HEK293 (cell line): ENCODE measurements at regions not wholly inside any gene's neighbourhood (a gene's known extent, or its start where the extent isn't known, plus 50 kb on each side); places are given as distances from the start of the nearest gene placed in this dataset.

Experiments used
- GLI2 ChIP-seq: fragments of 450-650 bp; formaldehyde crosslinking; IDR thresholded peaks from 2 replicates; pipeline ENCODE4; 2017; ENCODE audit warnings: missing biosample characterization, missing genetic modification characterization, low read depth, borderline replicate concordance
- KLF1 ChIP-seq: fragments of 450-650 bp; formaldehyde crosslinking; IDR thresholded peaks from 2 replicates; pipeline ENCODE4 v1.5.1; 2016; ENCODE audit warnings: missing biosample characterization, missing genetic modification characterization
- YY1 ChIP-seq: fragments of 450-650 bp; formaldehyde crosslinking; IDR thresholded peaks from 2 replicates; pipeline ENCODE4 v1.5.1; 2018; ENCODE audit warnings: missing biosample characterization, missing genetic modification characterization
- ZBTB7A ChIP-seq: fragments of 450-650 bp; formaldehyde crosslinking; IDR thresholded peaks from 2 replicates; pipeline ENCODE4 v1.5.1; 2016; ENCODE audit warnings: low read depth, missing biosample characterization, missing genetic modification characterization
- ZNF248 ChIP-seq: fragments of 450-650 bp; formaldehyde crosslinking; IDR thresholded peaks from 2 replicates; pipeline ENCODE4 v1.5.1; 2017; ENCODE audit warnings: missing biosample characterization, missing genetic modification characterization
- ZNF610 ChIP-seq: fragments of 450-650 bp; formaldehyde crosslinking; IDR thresholded peaks from 2 replicates; pipeline ENCODE4 v1.5.1; 2016; ENCODE audit warnings: missing biosample characterization, missing genetic modification characterization, borderline replicate concordance
- TF ChIP-seq, protein P1 (sequence below): fragments of 450-650 bp; formaldehyde crosslinking; IDR thresholded peaks from 2 replicates; pipeline ENCODE4 v1.5.1; 2016; ENCODE audit warnings: missing biosample characterization, missing genetic modification characterization
- TF ChIP-seq, protein P2 (sequence below): fragments of 450-650 bp; formaldehyde crosslinking; IDR thresholded peaks from 2 replicates; pipeline ENCODE4 v1.5.1; 2016; ENCODE audit warnings: missing biosample characterization, missing genetic modification characterization

DNA sequence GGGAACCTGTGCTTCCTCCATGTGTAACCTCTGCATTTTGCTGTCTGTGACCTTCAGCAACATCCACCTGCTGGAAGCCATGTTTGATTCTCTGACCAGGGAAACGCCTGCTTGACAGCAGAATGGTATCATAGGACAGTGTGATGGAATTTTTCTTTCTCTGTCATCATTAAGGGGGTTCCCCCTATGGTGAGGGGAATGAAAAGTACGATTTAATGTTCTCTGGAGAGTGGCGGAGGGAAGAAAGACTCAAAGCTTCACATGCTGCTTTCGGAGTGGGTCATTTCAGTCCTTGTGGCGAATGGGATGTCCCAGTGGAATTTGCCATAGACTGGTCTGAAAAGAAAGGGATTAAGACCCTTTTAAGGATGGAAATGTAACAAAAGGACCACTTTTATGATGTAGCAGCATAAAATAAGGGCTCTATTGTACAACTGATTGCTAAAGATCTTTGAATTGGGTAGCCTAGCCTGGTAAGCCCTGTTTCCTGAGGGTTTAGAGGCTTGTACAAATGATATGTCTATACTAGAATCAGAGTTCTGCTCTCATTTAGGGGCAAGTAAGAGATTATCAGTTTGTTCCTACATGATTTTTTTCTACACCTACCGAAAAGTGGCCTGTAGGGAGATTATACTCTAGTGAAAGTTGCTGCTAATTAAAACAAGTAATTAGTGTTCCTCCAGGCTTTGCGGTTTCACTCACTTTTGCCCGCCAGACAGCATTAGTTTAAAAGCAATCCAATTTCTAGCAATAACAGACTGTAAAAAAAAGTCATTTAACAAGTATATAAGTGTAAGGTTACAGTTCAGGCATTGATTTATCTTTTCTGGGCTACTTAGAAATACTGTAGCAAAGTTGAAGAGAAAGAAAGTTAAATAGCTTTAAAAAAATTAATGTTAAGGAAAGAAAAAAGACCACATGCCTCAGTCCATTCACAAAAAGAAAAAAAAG is 904.5 kb downstream of the NR2F1-AS1 start:
- TF ChIP-seq ZNF248 (no peak), GLI2 (no peak), ZBTB7A (tag by site-specific recombination) (no peak), YY1 (tag by site-specific recombination) (no peak), ZNF610 (tag by site-specific recombination) (no peak), KLF1 (tag by site-specific recombination) (no peak)
- TF ChIP-seq, protein P1, sequence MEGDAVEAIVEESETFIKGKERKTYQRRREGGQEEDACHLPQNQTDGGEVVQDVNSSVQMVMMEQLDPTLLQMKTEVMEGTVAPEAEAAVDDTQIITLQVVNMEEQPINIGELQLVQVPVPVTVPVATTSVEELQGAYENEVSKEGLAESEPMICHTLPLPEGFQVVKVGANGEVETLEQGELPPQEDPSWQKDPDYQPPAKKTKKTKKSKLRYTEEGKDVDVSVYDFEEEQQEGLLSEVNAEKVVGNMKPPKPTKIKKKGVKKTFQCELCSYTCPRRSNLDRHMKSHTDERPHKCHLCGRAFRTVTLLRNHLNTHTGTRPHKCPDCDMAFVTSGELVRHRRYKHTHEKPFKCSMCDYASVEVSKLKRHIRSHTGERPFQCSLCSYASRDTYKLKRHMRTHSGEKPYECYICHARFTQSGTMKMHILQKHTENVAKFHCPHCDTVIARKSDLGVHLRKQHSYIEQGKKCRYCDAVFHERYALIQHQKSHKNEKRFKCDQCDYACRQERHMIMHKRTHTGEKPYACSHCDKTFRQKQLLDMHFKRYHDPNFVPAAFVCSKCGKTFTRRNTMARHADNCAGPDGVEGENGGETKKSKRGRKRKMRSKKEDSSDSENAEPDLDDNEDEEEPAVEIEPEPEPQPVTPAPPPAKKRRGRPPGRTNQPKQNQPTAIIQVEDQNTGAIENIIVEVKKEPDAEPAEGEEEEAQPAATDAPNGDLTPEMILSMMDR (tag by site-specific recombination): no peak
- TF ChIP-seq, protein P2, sequence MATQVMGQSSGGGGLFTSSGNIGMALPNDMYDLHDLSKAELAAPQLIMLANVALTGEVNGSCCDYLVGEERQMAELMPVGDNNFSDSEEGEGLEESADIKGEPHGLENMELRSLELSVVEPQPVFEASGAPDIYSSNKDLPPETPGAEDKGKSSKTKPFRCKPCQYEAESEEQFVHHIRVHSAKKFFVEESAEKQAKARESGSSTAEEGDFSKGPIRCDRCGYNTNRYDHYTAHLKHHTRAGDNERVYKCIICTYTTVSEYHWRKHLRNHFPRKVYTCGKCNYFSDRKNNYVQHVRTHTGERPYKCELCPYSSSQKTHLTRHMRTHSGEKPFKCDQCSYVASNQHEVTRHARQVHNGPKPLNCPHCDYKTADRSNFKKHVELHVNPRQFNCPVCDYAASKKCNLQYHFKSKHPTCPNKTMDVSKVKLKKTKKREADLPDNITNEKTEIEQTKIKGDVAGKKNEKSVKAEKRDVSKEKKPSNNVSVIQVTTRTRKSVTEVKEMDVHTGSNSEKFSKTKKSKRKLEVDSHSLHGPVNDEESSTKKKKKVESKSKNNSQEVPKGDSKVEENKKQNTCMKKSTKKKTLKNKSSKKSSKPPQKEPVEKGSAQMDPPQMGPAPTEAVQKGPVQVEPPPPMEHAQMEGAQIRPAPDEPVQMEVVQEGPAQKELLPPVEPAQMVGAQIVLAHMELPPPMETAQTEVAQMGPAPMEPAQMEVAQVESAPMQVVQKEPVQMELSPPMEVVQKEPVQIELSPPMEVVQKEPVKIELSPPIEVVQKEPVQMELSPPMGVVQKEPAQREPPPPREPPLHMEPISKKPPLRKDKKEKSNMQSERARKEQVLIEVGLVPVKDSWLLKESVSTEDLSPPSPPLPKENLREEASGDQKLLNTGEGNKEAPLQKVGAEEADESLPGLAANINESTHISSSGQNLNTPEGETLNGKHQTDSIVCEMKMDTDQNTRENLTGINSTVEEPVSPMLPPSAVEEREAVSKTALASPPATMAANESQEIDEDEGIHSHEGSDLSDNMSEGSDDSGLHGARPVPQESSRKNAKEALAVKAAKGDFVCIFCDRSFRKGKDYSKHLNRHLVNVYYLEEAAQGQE (tag by site-specific recombination): no peak
